ENCODE measurements at regions not wholly inside any gene's neighbourhood (a gene's known extent, or its start where the extent isn't known, plus 50 kb on each side); places are given as distances from the start of the nearest gene placed in this dataset.
A peak's percentile ranks its signal among the peaks of the same experiment; 100 is the strongest.

- Histone ChIP-seq H3K4me1 (ENCODE audit: control insufficient read depth, insufficient read depth, low read length) (peaks cover 21% of the 10 kb centered on the region), H3K36me3 (ENCODE audit: control insufficient read depth, insufficient read depth, low read length) (no peaks in the 10 kb centered on the region), H3K9me3 (ENCODE audit: control insufficient read depth, insufficient read depth, low read length) (no peaks in the 10 kb centered on the region), H3K27ac (ENCODE audit: low read depth, low read length) (no peak overlapping the region), H3K27me3 (ENCODE audit: control insufficient read depth, insufficient read depth, low read length) (no peaks in the 10 kb centered on the region), H3K4me3 (ENCODE audit: low read depth, low read length) (no peak overlapping the region)
- peak in 1 of 6 donors; percentile 41 for DNase-seq (ENCODE audit: low read depth in 4 of 6, low spot score in 6 of 6)
- WGBS (ENCODE audit: insufficient coverage) = 79% methylated on average over 19 of the region's 27 CpGs
Measured at GRCh38 chr10:132996603-132997343, 54.4 kb upstream of the CFAP46 start.

DNA sequence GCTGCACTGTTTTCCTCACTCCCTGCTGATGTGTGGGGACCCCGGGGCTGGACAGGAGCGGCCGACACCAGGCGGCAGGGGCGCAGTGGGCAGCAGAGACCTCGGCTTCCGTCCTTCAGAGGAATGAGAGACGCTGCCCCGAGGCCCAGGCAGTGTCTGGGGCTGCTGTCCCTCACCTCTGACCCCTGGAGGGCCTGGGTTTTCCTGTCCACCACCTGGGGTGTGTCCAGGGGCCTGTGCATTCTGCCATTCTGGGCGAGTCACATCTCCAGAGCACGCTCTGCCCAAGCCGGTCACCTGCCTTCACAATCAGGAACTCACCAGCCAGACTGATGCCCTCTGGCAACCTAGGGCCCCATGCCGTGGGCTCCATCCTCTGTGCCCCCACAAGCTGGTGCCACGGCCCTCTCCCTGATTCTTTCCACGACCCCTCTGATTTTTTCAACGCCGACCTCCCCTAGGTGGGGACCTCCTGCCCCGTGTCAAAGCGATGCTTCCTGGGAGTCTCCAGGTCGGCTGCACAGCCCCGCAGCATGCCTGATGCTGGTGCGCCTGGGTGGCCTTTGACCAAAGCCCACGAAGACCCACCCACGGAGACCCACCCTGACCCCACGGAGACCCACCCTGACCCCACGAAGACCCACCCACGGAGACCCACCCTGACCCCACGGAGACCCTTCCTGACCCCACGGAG is 53.7 kb upstream of the CFAP46 start:
- Histone ChIP-seq H3K36me3 (ENCODE audit: control insufficient read depth, insufficient read depth, low read length) (no peaks in the 10 kb centered on the region), H3K27me3 (ENCODE audit: control insufficient read depth, insufficient read depth, low read length) (no peaks in the 10 kb centered on the region), H3K4me3 (ENCODE audit: low read depth, low read length) (no peak overlapping the region), H3K9me3 (ENCODE audit: control insufficient read depth, insufficient read depth, low read length) (no peaks in the 10 kb centered on the region), H3K27ac (ENCODE audit: low read depth, low read length) (no peak overlapping the region), H3K4me1 (ENCODE audit: control insufficient read depth, insufficient read depth, low read length) (peaks cover 27% of the 10 kb centered on the region)
- 82% methylated on average over 23 of the region's 29 CpGs for WGBS (ENCODE audit: insufficient coverage)
- no peak for DNase-seq (ENCODE audit: low read depth in 4 of 6, low spot score in 6 of 6)

DNA sequence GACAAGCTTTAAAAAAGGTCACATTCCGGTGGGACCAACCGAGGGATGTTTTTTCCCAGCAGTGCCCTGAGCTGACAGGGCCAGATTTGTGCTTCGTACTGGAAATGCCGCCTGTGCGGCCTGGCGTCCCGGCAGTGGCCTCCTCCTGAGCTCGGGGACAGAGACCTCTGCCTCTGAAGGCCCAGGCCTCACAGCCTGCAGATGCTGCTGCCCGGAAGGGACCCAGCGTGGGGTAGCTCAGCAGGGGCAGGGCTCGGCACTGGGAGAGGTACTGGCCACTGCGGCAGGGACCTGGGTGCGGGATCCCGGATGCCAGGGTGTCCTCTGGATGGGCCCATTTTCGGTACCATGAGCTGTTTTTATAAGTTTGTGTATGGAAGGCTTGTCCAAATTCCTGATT is 52.4 kb upstream of the CFAP46 start:
- no peaks in the 10 kb centered on the region for H3K27me3 ChIP-seq (ENCODE audit: control insufficient read depth, insufficient read depth, low read length)
- WGBS (ENCODE audit: insufficient coverage) = 69% methylated on average over 15 of the region's 15 CpGs
- no peak overlapping the region for H3K4me3 ChIP-seq (ENCODE audit: low read depth, low read length)
- no peak overlapping the region for H3K27ac ChIP-seq (ENCODE audit: low read depth, low read length)
- peaks cover 29% of the 10 kb centered on the region for H3K4me1 ChIP-seq (ENCODE audit: control insufficient read depth, insufficient read depth, low read length)
- DNase-seq (ENCODE audit: low read depth in 4 of 6, low spot score in 6 of 6) = no peak
- no peaks in the 10 kb centered on the region for H3K36me3 ChIP-seq (ENCODE audit: control insufficient read depth, insufficient read depth, low read length)
- no peaks in the 10 kb centered on the region for H3K9me3 ChIP-seq (ENCODE audit: control insufficient read depth, insufficient read depth, low read length)

DNA sequence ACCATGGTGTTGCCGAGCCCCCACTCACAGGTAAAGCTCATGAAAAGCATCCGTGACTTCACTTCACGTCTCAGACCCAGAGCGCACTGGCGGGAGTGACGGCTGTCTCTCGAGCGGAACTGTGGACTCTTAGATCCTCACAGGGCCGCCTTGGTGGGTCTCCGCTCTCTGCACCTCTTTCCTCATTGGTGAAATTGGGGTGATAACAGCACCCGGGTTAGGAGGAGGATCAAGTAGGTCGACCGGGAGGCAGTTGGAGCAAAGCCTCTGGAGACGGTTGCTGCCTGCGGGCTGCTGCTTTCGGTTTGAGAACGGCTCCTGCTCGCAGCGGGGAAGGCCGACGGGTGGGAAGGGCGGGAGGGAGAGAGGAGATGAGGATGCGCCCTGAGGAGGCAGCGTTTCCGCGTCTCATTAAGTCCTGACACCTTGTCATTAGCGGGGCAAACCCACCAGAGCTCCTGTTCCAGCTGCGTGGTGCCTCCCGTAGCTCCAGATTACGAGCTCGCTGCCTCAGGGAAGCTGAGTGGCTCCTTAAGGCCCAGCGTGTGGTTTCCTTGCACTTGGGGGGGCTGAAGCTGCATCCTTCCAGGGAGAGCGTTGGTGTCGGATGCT is 51.9 kb upstream of the CFAP46 start:
- 41% methylated on average over 29 of the region's 34 CpGs for WGBS (ENCODE audit: insufficient coverage)
- Histone ChIP-seq H3K4me3 (ENCODE audit: low read depth, low read length) (no peak overlapping the region), H3K9me3 (ENCODE audit: control insufficient read depth, insufficient read depth, low read length) (no peaks in the 10 kb centered on the region), H3K27ac (ENCODE audit: low read depth, low read length) (no peak overlapping the region), H3K4me1 (ENCODE audit: control insufficient read depth, insufficient read depth, low read length) (peaks cover 29% of the 10 kb centered on the region), H3K36me3 (ENCODE audit: control insufficient read depth, insufficient read depth, low read length) (no peaks in the 10 kb centered on the region), H3K27me3 (ENCODE audit: control insufficient read depth, insufficient read depth, low read length) (no peaks in the 10 kb centered on the region)
- DNase-seq (ENCODE audit: low read depth in 4 of 6, low spot score in 6 of 6) = peak in 2 of 6 donors; percentile 26 to 70

- Histone ChIP-seq H3K27ac (ENCODE audit: low read depth, low read length) (no peak overlapping the region), H3K27me3 (ENCODE audit: control insufficient read depth, insufficient read depth, low read length) (no peaks in the 10 kb centered on the region), H3K4me3 (ENCODE audit: low read depth, low read length) (no peak overlapping the region), H3K36me3 (ENCODE audit: control insufficient read depth, insufficient read depth, low read length) (no peaks in the 10 kb centered on the region), H3K4me1 (ENCODE audit: control insufficient read depth, insufficient read depth, low read length) (peaks cover 29% of the 10 kb centered on the region), H3K9me3 (ENCODE audit: control insufficient read depth, insufficient read depth, low read length) (no peaks in the 10 kb centered on the region)
- WGBS (ENCODE audit: insufficient coverage) = 91% methylated on average over 35 of the region's 43 CpGs
- no peak for DNase-seq (ENCODE audit: low read depth in 4 of 6, low spot score in 6 of 6)
Measured at GRCh38 chr10:132993271-132994184, 51.2 kb upstream of the CFAP46 start.

GRCh38 chr10:132992433-132993215 is 50.3 kb upstream of the CFAP46 start:
- WGBS (ENCODE audit: insufficient coverage) = 92% methylated on average over 36 of the region's 36 CpGs
- Histone ChIP-seq H3K36me3 (ENCODE audit: control insufficient read depth, insufficient read depth, low read length) (no peaks in the 10 kb centered on the region), H3K4me3 (ENCODE audit: low read depth, low read length) (no peak overlapping the region), H3K4me1 (ENCODE audit: control insufficient read depth, insufficient read depth, low read length) (peaks cover 34% of the 10 kb centered on the region), H3K9me3 (ENCODE audit: control insufficient read depth, insufficient read depth, low read length) (no peaks in the 10 kb centered on the region), H3K27ac (ENCODE audit: low read depth, low read length) (no peak overlapping the region), H3K27me3 (ENCODE audit: control insufficient read depth, insufficient read depth, low read length) (no peaks in the 10 kb centered on the region)
- DNase-seq (ENCODE audit: low read depth in 4 of 6, low spot score in 6 of 6) = no peak

Measured in spinal cord (tissue), 9 donors.